ENCODE measurements at regions not wholly inside any gene's neighbourhood (a gene's known extent, or its start where the extent isn't known, plus 50 kb on each side); places are given as distances from the start of the nearest gene placed in this dataset.
A peak's percentile ranks its signal among the peaks of the same experiment; 100 is the strongest.
"Not testable (repeated sequence)": the region's sequence is repeated elsewhere in the genome, so short reads cannot be mapped to it uniquely, and the experiment has no call there.

GRCh38 chr5:96320797-96321196 is 112.3 kb downstream of the PCSK1 start:
- no peak for TF ChIP-seq ZFX (IDR thresholded peaks at IDR 0.05; ENCODE audit: borderline replicate concordance)
- TF ChIP-seq CTCF (IDR thresholded peaks at IDR 0.05) = no peak
- no peak overlapping the region for H3K27ac ChIP-seq

DNA sequence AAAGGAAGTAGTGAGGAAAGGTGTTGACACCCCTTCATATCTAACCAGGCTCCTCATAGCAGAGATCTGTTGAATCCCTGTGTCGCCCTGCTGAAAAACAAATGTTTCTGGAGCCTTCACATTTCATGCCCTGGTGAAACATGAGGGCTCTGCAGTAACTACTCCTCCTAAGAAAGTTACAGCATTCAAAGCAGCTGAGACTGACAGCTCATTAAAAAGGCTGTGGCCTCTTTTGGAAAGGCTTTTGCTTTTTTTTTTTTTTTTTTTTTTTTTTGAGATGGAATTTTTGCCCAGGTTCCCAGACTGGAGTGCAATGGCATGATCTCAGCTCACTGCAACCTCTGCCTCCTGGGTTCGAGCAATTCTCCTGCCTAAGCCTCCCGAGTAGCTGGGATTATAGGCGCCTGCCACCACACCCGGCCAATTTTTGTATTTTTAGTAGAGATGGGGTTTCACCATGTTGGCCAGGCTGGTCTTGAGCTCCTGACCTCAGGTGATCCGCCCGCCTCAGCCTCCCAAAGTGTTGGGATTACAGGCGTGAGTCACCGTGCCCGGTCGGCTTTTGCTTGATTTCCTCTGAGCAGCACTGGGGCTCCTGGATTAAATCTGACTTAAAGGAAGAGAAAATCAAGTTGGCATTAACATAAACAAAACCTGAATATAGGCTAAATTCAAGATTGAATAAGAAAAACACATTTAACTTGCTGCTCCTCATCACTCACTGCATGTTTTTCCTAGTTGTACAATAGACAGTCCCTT is 112.9 kb downstream of the PCSK1 start:
- not testable (repeated sequence) for H3K27ac ChIP-seq

DNA sequence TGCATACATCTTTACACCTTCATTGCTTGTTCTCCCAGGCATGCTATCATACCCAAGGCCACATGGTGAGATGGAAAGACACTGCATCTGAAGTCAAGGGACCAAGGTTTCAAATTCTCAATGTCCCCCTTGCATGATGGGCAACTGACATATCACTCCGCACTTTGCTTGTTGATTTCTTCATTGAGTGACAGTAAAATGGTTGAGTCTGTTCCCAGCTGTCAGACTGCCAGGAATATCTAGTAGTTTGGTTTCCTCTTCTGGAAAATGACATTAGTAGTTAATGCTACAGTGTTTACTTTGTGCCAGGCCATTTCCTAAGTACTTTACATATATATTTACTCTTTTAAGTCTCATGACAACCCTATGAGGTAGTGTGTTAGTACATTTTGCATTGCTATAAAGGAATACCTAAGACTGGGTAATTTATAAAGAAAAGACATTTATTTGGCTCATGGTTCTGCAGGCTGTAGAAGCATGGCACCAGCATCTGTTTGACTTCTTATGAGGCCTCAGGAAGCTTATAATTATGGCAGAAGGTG is 114.4 kb downstream of the PCSK1 start:
- no peak for TF ChIP-seq CTCF (IDR thresholded peaks at IDR 0.05)
- H3K27ac ChIP-seq = no peak overlapping the region

DNA sequence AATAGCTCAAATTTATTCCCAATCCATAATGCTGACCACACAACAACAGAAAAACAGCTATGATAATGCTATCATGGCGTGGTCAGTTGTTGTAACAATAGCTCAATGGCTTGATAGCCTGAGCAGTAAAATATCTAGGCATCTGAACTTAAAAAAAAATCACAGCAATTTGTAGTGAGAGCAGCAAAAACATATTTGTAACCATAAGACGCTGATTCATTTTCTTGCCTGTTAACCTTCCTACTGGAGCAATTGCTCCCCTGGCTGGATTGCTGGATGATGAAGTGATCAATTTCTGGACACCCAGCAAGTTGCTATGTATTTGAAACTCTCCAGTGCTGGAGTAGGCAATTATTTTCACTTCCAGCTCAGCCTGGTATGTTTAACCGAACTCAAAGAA is 115.1 kb downstream of the PCSK1 start:
- H3K27ac ChIP-seq = no peak overlapping the region
- TF ChIP-seq ZFX (IDR thresholded peaks at IDR 0.05; ENCODE audit: borderline replicate concordance) (no peak), CTCF (IDR thresholded peaks at IDR 0.05) (no peak)

GRCh38 chr5:96316487-96316886 is 116.6 kb downstream of the PCSK1 start:
- TF ChIP-seq CTCF (IDR thresholded peaks at IDR 0.05) (no peak), ZFX (IDR thresholded peaks at IDR 0.05; ENCODE audit: borderline replicate concordance) (no peak)
- H3K27ac ChIP-seq = no peak overlapping the region

DNA sequence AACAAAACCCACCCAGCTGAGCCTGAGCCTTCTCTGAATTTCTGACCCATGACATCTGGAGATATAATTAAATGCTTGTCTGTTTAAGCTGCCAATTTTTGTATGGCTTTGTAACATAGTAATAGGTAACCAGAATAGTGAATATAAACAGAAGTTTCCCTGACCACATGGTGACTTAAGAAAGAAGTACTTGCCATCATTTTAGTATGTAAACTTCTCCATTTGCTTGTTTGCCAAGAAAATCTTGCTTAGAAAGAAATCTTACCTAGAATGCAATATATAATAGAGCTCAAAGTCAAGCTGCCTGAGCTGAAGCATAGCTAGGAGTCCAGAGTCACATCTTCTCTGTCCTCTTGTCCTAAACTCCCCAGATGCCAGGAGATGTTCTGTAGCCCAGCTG is 117.0 kb downstream of the PCSK1 start:
- no peak overlapping the region for H3K27ac ChIP-seq
- TF ChIP-seq CTCF (IDR thresholded peaks at IDR 0.05) (no peak), ZFX (IDR thresholded peaks at IDR 0.05; ENCODE audit: borderline replicate concordance) (no peak)

GRCh38 chr5:96315431-96315830 is 117.6 kb downstream of the PCSK1 start:
- no peak overlapping the region for H3K27ac ChIP-seq
- TF ChIP-seq ZFX (IDR thresholded peaks at IDR 0.05; ENCODE audit: borderline replicate concordance) (no peak), CTCF (IDR thresholded peaks at IDR 0.05) (no peak)

GRCh38 chr5:96312383-96312782 is 120.7 kb downstream of the PCSK1 start:
- TF ChIP-seq ZFX (IDR thresholded peaks at IDR 0.05; ENCODE audit: borderline replicate concordance) (no peak), CTCF (IDR thresholded peaks at IDR 0.05) (no peak)
- no peak overlapping the region for H3K27ac ChIP-seq

DNA sequence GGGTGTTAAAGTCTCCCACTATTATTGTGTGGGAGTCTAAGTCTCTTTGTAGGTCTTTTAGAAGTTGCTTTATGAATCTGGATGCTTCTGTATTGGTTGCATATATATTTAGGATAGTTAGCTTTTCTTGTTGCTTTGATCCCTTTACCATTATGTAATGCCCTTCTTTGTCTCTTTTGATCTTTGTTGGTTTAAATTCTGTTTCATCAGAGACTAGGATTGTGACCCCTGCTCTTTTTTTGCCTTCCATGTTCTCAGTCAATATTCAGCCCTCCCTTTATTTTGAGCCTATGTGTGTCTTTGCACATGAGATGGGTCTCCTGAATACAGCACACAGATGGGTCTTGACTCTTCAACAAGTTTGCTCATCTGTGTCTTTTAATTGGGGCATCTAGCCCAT is 126.0 kb downstream of the PCSK1 start:
- 0 out of 2 replicates have a peak overlapping the region, but pooled peaks have one; percentile 1 for H3K27ac ChIP-seq
